ENCODE measurements at regions not wholly inside any gene's neighbourhood (a gene's known extent, or its start where the extent isn't known, plus 50 kb on each side); places are given as distances from the start of the nearest gene placed in this dataset.

DNA sequence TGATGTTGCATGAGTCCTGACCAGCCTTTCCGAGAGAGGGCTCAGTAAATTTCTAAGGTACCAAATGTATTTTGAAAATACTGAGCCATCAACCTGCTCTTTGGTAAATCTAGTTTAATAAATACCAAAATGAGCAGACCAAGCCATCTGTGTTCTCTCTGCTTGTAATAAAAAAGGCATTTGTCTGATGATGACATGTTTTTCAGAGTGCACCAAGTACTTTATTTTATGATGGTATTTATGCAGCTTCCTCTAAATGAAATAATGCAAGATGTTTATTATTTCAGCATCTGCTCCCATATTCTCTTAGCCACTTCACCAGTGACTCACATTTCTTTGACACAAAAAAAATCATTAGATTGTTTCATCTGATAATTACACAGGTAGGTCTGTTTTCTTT is 700.5 kb downstream of the TRIML1 start:
- no peak overlapping the region for H3K4me3 Mint-ChIP-seq
- H3K27ac Mint-ChIP-seq, result no peak overlapping the region
- H3K4me1 Mint-ChIP-seq, result no peaks in the 10 kb centered on the region
- H3K27me3 Mint-ChIP-seq, result no peaks in the 10 kb centered on the region
- peaks cover 3 to 6% of the 10 kb centered on the region in 2 donors for H3K9me3 Mint-ChIP-seq
- ATAC-seq (no peak), DNase-seq (no peak)

- peaks cover 6 to 19% of the 10 kb centered on the region in 2 donors for H3K9me3 Mint-ChIP-seq
- H3K27me3 Mint-ChIP-seq, result no peaks in the 10 kb centered on the region
- no peak for DNase-seq
Observed at GRCh38 chr4:188841523-188841922, 702.3 kb downstream of the TRIML1 start.

DNA sequence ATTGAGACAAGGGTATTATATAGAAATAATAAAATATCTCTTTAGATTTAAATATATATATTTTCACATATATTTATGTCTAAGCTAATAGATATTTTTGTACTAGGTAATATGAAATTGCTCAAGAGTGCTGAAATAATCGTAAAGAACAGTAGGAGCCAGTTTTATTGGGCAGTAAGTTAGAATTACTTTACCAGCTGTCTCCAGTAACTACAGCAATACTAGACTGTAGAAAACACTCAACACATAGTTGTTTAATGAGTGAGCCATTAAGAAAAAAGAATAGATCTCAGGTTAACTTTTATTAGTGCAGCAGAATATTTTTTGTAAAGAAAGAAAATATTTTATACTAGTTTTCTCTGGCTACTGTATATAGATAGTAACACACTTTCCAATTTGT is 715.2 kb downstream of the TRIML1 start:
- Mint-ChIP-seq H3K4me3 (no peak overlapping the region), H3K4me1 (no peaks in the 10 kb centered on the region), H3K9me3 (peaks cover 9 to 28% of the 10 kb centered on the region in 2 donors), H3K27ac (no peak overlapping the region), H3K27me3 (no peaks in the 10 kb centered on the region)
- no peak for DNase-seq
- no peak for ATAC-seq

More at GRCh38 chr4:188841523-188841922, 702.3 kb downstream of the TRIML1 start:
- Mint-ChIP-seq H3K4me3 (no peak overlapping the region), H3K27ac (no peak overlapping the region), H3K4me1 (no peaks in the 10 kb centered on the region)
- ATAC-seq, result no peak

DNA sequence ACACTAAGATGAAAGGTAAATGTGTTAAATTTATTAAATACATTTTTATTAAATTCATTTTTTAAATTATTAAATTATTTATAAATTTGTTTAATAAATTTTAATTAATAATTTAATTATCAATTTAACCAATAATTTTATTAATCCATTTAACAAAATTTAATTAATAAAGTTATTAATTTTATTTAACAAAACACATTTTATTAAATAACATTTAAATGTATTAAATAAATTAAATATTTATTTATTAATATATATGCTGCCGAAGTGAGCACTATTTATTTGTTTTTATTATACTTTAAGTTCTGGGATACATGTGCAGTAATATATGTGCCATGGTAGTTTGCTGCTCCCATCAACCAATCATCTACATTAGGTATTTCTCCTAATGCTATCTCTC is 719.5 kb downstream of the TRIML1 start:
- Mint-ChIP-seq H3K4me3 (no peak overlapping the region), H3K27ac (no peak overlapping the region), H3K27me3 (no peaks in the 10 kb centered on the region), H3K4me1 (no peaks in the 10 kb centered on the region), H3K9me3 (peaks cover 14 to 21% of the 10 kb centered on the region in 2 donors)
- ATAC-seq (no peak), DNase-seq (no peak)

DNA sequence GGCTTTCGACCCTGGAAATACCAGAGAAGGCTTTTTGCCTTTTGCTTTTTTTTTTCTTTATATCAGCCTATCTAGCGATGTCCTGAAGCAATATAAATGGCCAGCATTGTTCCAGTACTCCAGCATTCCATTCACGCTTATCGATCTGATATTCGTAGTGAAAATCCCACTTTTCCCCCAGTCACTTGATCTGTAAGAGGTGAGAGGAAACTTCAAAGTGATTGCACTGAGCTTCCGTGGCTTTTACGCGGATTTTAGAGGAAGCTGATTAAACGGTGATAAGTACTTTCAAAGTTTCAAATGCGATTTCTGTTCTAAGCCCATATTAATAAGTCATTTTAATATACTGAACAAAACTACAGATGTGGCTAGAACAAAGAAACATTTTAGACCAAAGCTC is 725.5 kb downstream of the TRIML1 start:
- ATAC-seq, result no peak
- H3K4me1 Mint-ChIP-seq, result no peaks in the 10 kb centered on the region
- H3K27ac Mint-ChIP-seq, result no peak overlapping the region
- no peaks in the 10 kb centered on the region for H3K27me3 Mint-ChIP-seq
- no peak overlapping the region for H3K4me3 Mint-ChIP-seq
- no peak for DNase-seq
- peaks cover 18 to 23% of the 10 kb centered on the region in 2 donors for H3K9me3 Mint-ChIP-seq

DNA sequence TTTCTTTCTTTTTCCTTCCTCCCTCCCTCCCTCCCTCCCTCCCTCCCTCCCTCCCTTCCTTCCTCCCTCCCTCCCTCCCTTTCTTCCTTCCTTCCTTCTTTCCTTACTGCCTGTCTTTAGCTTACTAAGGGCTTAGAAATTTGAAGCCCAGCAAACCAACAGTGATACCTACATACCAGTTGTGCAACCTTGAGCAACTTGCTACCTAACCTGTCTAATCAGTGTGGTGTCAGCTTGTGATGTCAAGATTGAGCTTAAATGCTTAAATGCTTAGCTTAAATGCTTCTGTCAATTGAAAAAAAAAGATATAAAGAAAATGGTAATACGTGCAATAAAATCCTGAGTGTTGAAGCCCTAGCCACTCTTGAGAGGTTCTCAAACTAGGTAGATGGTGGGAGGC is 728.6 kb downstream of the TRIML1 start:
- peaks cover 16 to 30% of the 10 kb centered on the region in 2 donors for H3K9me3 Mint-ChIP-seq
- ATAC-seq, result no peak
- no peak for DNase-seq

GRCh38 chr4:188869581-188869980 is 730.3 kb downstream of the TRIML1 start:
- Mint-ChIP-seq H3K9me3 (peaks cover 16 to 35% of the 10 kb centered on the region in 2 donors), H3K27me3 (no peaks in the 10 kb centered on the region), H3K27ac (no peak overlapping the region), H3K4me1 (no peaks in the 10 kb centered on the region), H3K4me3 (no peak overlapping the region)
- DNase-seq (no peak), ATAC-seq (no peak)

More for the DNA sequence above, 728.6 kb downstream of the TRIML1 start:
- Mint-ChIP-seq H3K4me3 (no peak overlapping the region), H3K27ac (no peak overlapping the region), H3K4me1 (no peaks in the 10 kb centered on the region), H3K27me3 (no peaks in the 10 kb centered on the region)

GRCh38 chr4:188872809-188873208 is 733.6 kb downstream of the TRIML1 start:
- no peak for DNase-seq
- Mint-ChIP-seq H3K4me1 (no peaks in the 10 kb centered on the region), H3K27me3 (no peaks in the 10 kb centered on the region), H3K4me3 (no peak overlapping the region), H3K9me3 (peaks cover 13 to 35% of the 10 kb centered on the region in 2 donors), H3K27ac (no peak overlapping the region)
- no peak for ATAC-seq

- DNase-seq (no peak), ATAC-seq (no peak)
- H3K4me1 Mint-ChIP-seq, result no peaks in the 10 kb centered on the region
- no peak overlapping the region for H3K27ac Mint-ChIP-seq
- no peaks in the 10 kb centered on the region for H3K27me3 Mint-ChIP-seq
- no peak overlapping the region for H3K4me3 Mint-ChIP-seq
- H3K9me3 Mint-ChIP-seq, result peaks cover 4 to 11% of the 10 kb centered on the region in 2 donors
Observed at GRCh38 chr4:188876881-188877280, 737.6 kb downstream of the TRIML1 start.

GRCh38 chr4:188879598-188879997 is 740.4 kb downstream of the TRIML1 start:
- no peak for ATAC-seq
- no peak overlapping the region for H3K27ac Mint-ChIP-seq
- H3K4me1 Mint-ChIP-seq, result no peaks in the 10 kb centered on the region
- H3K9me3 Mint-ChIP-seq, result peaks cover 8 to 12% of the 10 kb centered on the region in 2 donors
- no peak for DNase-seq
- no peak overlapping the region for H3K4me3 Mint-ChIP-seq
- H3K27me3 Mint-ChIP-seq, result no peaks in the 10 kb centered on the region

DNA sequence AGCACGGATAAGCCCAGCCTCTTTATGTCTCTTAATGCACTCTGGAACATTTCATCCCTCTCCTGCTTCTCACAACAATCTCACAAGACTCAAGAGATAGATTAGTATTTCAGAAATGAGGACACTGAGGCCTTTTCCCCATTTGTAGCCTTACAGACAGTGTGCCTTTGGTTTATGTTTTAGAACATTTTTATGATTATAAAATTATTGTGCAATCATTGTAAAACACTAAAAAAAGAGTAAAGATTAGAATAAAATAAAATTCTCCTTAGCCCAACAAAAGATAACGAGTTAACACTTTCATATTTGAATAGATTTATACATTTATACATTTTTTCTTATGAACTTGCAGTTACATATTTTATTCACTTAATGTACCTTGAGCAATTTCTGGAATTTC is 748.7 kb downstream of the TRIML1 start:
- Mint-ChIP-seq H3K9me3 (peaks cover 16% of the 10 kb centered on the region in 2 donors), H3K27me3 (no peaks in the 10 kb centered on the region), H3K4me3 (no peak overlapping the region), H3K4me1 (no peaks in the 10 kb centered on the region), H3K27ac (no peak overlapping the region)
- DNase-seq, result no peak
- ATAC-seq, result no peak

GRCh38 chr4:188892837-188893236 is 753.6 kb downstream of the TRIML1 start:
- H3K4me1 Mint-ChIP-seq, result no peaks in the 10 kb centered on the region
- H3K27ac Mint-ChIP-seq, result no peak overlapping the region
- DNase-seq (no peak), ATAC-seq (no peak)
- H3K27me3 Mint-ChIP-seq, result no peaks in the 10 kb centered on the region
- H3K4me3 Mint-ChIP-seq, result no peak overlapping the region
- peaks cover 7 to 11% of the 10 kb centered on the region in 2 donors for H3K9me3 Mint-ChIP-seq

DNA sequence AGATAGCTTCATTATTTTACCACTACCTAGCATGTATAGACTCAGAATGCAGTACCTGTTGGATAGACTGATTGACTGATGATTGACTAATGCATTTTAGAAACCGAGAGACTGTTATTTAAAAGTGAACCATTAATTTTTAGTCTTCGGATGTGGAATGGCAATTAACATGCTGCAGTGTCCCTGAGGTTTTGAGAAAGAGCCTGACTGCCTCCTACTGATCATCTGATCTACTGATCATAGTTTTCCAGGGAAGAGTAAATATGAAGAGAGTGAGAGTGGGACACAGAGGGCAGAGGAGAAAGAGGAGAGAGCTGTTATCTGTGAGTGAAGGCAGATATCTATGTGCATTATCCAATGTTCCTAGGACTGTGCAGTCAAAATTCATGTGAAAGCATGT is 764.7 kb downstream of the TRIML1 start:
- Mint-ChIP-seq H3K4me3 (no peak overlapping the region), H3K9me3 (peaks cover 10 to 15% of the 10 kb centered on the region in 2 donors), H3K27ac (no peak overlapping the region), H3K4me1 (no peaks in the 10 kb centered on the region), H3K27me3 (no peaks in the 10 kb centered on the region)
- DNase-seq, result no peak
- ATAC-seq, result no peak

GRCh38 chr4:188904617-188905016 is 765.4 kb downstream of the TRIML1 start:
- no peak for DNase-seq
- Mint-ChIP-seq H3K4me3 (no peak overlapping the region), H3K4me1 (no peaks in the 10 kb centered on the region), H3K27ac (no peak overlapping the region), H3K27me3 (no peaks in the 10 kb centered on the region), H3K9me3 (peaks cover 10 to 15% of the 10 kb centered on the region in 2 donors)
- no peak for ATAC-seq

DNA sequence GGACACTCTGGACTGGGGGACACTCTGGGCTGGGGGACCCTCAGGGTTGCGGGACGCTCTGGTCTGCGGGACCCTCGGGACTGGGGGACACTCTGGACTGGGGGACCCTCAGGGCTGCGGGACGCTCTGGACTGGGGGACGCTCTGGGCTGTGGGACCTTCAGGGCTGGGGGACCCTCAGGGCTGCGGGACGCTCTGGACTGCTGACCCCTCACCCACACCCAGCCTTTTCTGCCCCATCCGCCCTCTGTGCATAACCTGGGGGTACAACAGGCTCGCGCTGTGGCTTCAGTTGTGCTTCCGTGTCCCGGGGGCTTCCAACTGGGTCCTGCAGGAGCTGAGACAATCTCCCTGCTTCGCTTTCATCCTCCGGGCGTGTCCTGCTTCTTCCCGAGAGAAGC is 766.0 kb downstream of the TRIML1 start:
- no peak for DNase-seq
- ATAC-seq, result no peak
- Mint-ChIP-seq H3K9me3 (peaks cover 10 to 11% of the 10 kb centered on the region in 2 donors), H3K27ac (no peak overlapping the region), H3K27me3 (no peaks in the 10 kb centered on the region), H3K4me3 (no peak overlapping the region), H3K4me1 (no peaks in the 10 kb centered on the region)

DNA sequence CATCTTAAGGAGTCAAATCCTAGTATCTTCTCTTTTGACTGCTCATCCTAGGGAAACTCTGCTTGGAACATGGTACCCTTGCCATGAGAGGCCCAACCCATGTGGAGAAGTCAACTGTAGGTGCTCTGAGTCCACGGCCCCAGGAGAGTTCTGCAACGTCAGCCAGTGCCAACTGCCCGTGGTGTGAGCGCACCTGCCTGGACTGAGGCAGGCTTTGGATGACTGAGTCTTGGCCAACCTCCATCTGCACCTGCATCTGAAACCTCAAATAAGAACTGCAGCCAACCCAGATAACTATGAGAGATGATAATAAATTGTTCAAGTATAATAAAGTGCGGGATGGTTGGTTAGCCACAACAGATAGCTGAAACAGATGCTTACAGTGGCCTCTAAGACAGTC is 772.0 kb downstream of the TRIML1 start:
- Mint-ChIP-seq H3K9me3 (peaks cover 0 to 22% of the 10 kb centered on the region in 2 donors), H3K4me1 (no peaks in the 10 kb centered on the region), H3K27ac (no peak overlapping the region), H3K4me3 (no peak overlapping the region), H3K27me3 (no peaks in the 10 kb centered on the region)
- DNase-seq (no peak), ATAC-seq (no peak)

DNA sequence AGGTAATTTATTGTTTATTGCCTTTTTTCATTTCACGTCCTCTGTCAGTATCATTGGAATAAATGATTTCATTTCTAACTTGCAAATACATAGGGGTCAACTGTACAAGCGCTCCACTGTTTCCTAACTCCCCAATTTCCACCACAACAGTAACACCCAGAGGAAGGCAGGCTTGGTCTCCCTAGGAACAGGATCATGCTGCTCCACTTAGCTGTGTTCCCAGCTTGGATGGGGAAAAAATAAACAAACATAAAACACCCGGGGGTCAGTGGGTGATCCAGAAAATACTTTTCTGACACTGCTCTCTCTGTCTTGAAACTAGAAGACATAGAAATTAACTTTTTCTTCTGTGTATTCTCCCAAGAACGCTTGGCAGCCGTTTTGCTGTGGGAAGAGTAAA is 772.5 kb downstream of the TRIML1 start:
- Mint-ChIP-seq H3K9me3 (peaks cover 0 to 22% of the 10 kb centered on the region in 2 donors), H3K4me3 (no peak overlapping the region), H3K27ac (no peak overlapping the region), H3K4me1 (no peaks in the 10 kb centered on the region), H3K27me3 (no peaks in the 10 kb centered on the region)
- no peak for DNase-seq
- ATAC-seq, result no peak
